ENCODE measurements at regions not wholly inside any gene's neighbourhood (a gene's known extent, or its start where the extent isn't known, plus 50 kb on each side); places are given as distances from the start of the nearest gene placed in this dataset.

DNA sequence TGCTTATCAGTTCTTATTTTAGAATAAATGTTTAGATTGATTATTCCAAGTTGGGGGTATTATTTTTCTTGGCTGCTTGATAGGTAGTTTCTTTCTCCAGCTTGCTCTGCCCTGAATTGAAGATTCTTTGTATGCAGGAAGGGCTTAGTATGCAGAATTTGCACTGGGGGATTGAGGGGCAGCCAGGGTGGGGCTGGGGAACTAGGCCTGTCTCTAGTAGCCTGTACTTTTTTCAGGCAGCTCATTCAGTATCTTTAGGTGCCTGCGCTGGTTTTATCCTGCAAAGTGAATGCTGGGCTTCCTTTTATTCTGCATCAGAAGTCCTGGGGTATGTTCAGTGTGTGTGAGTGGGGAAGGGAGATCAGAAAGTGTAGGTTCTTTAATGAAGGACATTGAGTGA lies 228.3 kb upstream of the ELL2 start:
- TF ChIP-seq, protein P1, sequence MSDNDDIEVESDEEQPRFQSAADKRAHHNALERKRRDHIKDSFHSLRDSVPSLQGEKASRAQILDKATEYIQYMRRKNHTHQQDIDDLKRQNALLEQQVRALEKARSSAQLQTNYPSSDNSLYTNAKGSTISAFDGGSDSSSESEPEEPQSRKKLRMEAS (IDR thresholded peaks at IDR 0.05; ENCODE audit: insufficient read depth, insufficient read length), result no peak
- TF ChIP-seq FOS (IDR thresholded peaks at IDR 0.05; ENCODE audit: borderline replicate concordance, insufficient read depth, low read length) (no peak), EZH2 (IDR thresholded peaks at IDR 0.05; ENCODE audit: borderline replicate concordance, low read depth, low read length, severe bottlenecking) (no peak), GATA2 (IDR thresholded peaks at IDR 0.05; ENCODE audit: insufficient read depth, insufficient read length, low read depth, low read length) (no peak)
- no TSS peak for BruUV-seq (replicated peaks)
- no peak overlapping the region for H3K9ac ChIP-seq (replicated peaks; ENCODE audit: extremely low read depth, insufficient read depth, low read length)
- H3K27ac ChIP-seq (ENCODE audit: insufficient read depth, low read depth, low read length), result no peak overlapping the region
- FAIRE-seq, result no peak
- ChIA-PET POLR2A (no interaction called here), CTCF (no interaction called here)
- intact Hi-C loops (cut with micrococcal nuclease) (no loop called here), dilution Hi-C loops (cut with MboI; ENCODE audit: extremely low pct_ligation_motif_present, low sequenced_read_pairs) (no loop called here)
- H3K27me3 ChIP-seq (ENCODE audit: control insufficient read depth in 2 of 2, insufficient read depth in 2 of 2, low read length in 2 of 2), result no peaks in the 10 kb centered on the region
- no peak overlapping the region for H2AFZ ChIP-seq (ENCODE audit: low read depth, low read length)
- no peak overlapping the region for H3K4me3 ChIP-seq (replicated peaks in 1 of 3; ENCODE audit: insufficient read depth in 1 of 3, low read depth in 1 of 3, low read length in 3 of 3)
- H3K9me3 ChIP-seq (replicated peaks; ENCODE audit: control insufficient read depth, insufficient read depth, low read length), result no peaks in the 10 kb centered on the region
- H3K4me2 ChIP-seq (ENCODE audit: insufficient read depth, low read length), result no peak overlapping the region
- H3K36me3 ChIP-seq (ENCODE audit: control insufficient read depth in 2 of 2, extremely low read depth in 1 of 2, insufficient read depth in 2 of 2, low read length in 2 of 2), result no peaks in the 10 kb centered on the region
- H3K4me1 ChIP-seq (ENCODE audit: control insufficient read depth, extremely low read depth, insufficient read depth, low read length), result no peaks in the 10 kb centered on the region
- H4K20me1 ChIP-seq (replicated peaks; ENCODE audit: control insufficient read depth, extremely low read depth, insufficient read depth, low read length), result no peaks in the 10 kb centered on the region
- DNase-seq (ENCODE audit: low read depth, low spot score), result no peak
- H3K79me2 ChIP-seq (ENCODE audit: control insufficient read depth, insufficient read depth, low read length), result no peaks in the 10 kb centered on the region
- H3K9me1 ChIP-seq (replicated peaks; ENCODE audit: control insufficient read depth, extremely low read depth, insufficient read depth, low read length), result no peaks in the 10 kb centered on the region

DNA sequence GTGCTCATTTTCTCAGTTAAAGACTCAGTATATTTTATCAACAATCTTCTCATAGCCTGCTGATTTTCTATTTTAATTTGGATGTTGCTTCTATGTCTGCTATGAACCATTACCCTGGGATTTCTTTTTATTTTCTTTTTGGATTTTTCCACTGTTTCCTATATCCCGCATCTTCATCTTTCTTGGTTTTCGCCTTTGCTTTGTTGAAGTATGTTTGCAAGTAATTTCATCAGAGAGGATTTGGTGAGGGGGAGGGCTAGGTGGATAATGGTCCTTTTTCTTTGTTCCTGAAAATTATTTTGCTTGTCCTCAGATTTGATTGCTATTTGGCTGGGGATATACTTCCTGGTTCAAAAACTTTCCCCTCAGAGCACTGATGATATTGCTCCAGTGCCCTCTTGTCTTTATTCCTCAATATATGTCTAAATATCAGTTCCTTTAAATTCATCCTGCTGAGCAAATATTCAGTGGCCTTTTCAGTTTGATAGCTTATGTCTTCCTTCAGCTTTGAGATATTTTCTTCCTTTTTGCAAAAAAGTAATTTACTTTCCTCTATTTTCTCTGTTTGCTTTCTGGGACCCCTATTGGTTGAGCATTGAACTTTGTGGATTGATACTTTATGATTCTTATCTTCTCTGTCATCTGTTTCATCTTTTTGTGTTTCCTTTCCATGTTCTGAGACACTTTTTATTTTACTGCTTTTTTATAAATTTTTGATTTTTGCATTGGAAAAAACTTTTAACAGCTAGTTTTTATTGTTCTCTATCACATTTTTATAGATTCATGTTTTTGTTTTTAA lies 227.6 kb upstream of the ELL2 start:
- FAIRE-seq (no peak), DNase-seq (ENCODE audit: low read depth, low spot score) (no peak)
- Histone ChIP-seq H3K36me3 (ENCODE audit: control insufficient read depth in 2 of 2, extremely low read depth in 1 of 2, insufficient read depth in 2 of 2, low read length in 2 of 2) (no peaks in the 10 kb centered on the region), H3K9ac (replicated peaks; ENCODE audit: extremely low read depth, insufficient read depth, low read length) (no peak overlapping the region), H3K9me3 (replicated peaks; ENCODE audit: control insufficient read depth, insufficient read depth, low read length) (no peaks in the 10 kb centered on the region), H3K4me1 (ENCODE audit: control insufficient read depth, extremely low read depth, insufficient read depth, low read length) (no peaks in the 10 kb centered on the region), H3K4me3 (replicated peaks in 1 of 3; ENCODE audit: insufficient read depth in 1 of 3, low read depth in 1 of 3, low read length in 3 of 3) (no peak overlapping the region), H3K79me2 (ENCODE audit: control insufficient read depth, insufficient read depth, low read length) (no peaks in the 10 kb centered on the region), H3K9me1 (replicated peaks; ENCODE audit: control insufficient read depth, extremely low read depth, insufficient read depth, low read length) (no peaks in the 10 kb centered on the region), H3K27me3 (ENCODE audit: control insufficient read depth in 2 of 2, insufficient read depth in 2 of 2, low read length in 2 of 2) (no peaks in the 10 kb centered on the region), H3K27ac (ENCODE audit: insufficient read depth, low read depth, low read length) (no peak overlapping the region), H2AFZ (ENCODE audit: low read depth, low read length) (no peak overlapping the region), H3K4me2 (ENCODE audit: insufficient read depth, low read length) (no peak overlapping the region), H4K20me1 (replicated peaks; ENCODE audit: control insufficient read depth, extremely low read depth, insufficient read depth, low read length) (no peaks in the 10 kb centered on the region)
- CTCF ChIA-PET, result no interaction called here
- dilution Hi-C loops (cut with MboI; ENCODE audit: extremely low pct_ligation_motif_present, low sequenced_read_pairs), result no loop called here
- POLR2A ChIA-PET, result no interaction called here
- BruUV-seq (replicated peaks), result no TSS peak
- TF ChIP-seq POLR2A (IDR thresholded peaks at IDR 0.05; ENCODE audit: low read depth, low read length) (no peak), GATA2 (IDR thresholded peaks at IDR 0.05; ENCODE audit: insufficient read depth, insufficient read length, low read depth, low read length) (no peak)
- intact Hi-C loops (cut with micrococcal nuclease), result no loop called here
